GM21515 (cell line): ENCODE measurements at regions not wholly inside any gene's neighbourhood (a gene's known extent, or its start where the extent isn't known, plus 50 kb on each side); places are given as distances from the start of the nearest gene placed in this dataset.

ENCODE experiments used
- ATAC-seq: cut with Tn5 transposase; IDR thresholded peaks from one replicate; pipeline ENCODE4 v1.9.1; 2021; ENCODE audit not compliant: unreplicated experiment

DNA sequence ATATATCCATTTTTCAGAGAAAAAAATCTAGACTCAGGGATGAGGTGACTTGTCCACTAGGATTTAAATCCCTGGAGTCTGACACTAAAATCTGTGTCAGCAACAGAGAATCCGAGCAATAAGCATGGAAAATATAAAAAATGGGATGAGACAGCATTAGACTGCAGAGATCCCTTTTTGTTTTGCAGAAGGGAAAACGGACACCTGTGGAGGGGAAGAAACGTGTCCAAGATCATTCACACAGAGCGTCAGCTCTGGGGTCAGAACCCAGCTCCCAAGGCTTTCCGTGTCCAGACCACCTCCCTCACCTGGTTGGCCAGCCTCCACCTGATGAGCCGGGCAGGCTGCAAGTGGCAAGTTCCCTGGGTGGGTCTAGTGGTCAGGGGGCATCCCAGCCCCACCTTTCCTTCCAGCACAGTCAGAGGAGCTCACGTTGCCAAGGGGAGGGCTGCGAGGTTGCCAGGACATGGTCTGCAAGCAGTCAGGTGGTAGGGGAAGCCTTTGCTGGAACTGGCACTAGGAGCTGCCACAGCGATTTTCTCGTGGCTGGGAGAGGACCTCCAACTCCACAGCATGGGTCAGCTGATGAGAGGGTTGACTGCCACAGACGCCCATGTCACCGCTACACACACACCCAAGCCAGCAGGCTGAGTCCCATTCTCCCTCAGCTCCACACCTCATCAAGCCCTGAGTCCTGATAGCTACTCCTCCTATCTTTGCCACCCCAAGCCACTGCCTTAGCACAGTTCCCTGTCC is 65.9 kb upstream of the CPLX2 start:
- no peak for ATAC-seq

DNA sequence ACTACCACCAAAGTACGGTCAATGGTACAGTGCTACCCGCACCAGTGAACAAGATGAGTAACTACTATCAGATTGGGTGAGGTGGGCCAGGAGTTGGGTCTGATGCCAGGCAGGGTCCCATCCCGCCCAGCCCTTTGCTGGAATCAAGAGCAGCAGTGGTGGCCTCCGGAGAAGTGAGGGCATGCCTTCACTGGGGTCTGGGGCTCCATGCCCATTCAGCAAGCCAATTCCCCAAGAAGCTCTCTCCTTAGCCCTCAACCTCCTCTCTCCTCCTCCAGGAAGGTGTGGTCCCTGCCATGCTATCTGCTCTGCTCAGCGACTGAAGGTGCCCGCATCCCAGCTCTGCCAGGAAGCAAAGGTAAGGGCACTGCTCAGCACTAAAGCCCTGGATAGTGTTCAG is 62.7 kb upstream of the CPLX2 start:
- ATAC-seq = no peak

DNA sequence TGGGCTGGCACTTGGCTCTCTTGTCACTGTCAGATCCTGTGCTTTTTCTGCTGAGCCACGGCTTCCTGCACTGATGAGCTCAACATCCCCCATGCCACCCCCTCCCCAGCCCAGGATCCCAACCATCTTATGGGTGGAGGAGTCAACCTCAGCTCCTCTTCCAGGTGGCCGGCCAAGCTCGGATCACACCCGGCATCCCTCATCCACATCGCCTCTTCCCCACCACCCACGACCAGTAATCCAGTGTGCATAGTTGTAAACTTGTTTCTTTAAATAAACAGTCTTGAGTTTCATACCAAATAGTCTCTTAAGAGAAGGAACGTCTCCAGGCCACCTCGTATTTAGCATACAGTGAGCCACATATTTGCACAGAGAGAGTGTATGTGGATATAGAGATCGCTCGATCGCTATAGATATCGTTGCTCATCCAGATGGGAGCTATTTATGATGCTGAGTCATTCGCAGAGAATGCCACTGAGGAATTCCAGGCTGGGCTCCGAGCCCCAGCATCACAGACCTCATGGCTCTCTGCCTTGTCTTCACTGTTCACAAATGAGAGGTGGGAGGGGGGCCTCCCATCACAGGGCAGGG is 61.8 kb upstream of the CPLX2 start:
- no peak for ATAC-seq

DNA sequence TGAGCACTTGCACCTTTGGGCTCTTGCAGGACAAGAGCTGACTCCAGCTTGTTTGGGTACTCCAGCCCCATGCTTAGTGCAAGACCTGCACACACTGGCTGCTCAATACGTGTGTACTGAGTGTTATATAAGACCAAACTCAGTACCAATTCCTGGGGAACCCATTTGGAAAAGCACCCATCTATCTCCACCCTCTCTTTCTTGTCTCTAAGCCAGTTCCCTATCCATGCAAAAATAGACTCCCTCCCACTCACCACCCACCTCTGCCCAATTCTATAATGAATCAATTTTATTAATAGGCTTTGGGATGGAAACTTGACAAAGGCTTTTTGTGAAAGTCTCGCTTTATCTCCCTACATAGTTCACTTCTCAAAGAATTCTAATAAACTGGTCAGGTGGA is 60.9 kb upstream of the CPLX2 start:
- no peak for ATAC-seq

DNA sequence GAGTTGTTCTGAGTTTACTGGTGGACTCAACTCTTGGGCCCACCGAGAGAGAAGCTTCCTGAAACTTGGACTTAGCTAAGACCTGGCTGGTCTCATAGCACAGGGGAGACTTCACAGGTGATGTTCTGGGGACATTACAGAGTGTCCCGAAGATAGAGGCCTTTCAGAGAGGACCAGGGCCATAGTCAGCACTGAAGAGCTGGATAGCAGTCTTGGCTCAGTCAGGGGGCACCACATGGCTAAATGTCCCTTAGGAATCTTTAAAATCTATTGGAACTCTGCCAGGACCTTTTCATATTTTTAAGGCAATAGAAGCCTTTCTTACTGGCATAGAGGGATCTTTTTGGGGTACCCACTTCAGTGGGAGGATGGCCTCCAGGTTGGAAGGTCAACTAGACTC is 59.8 kb upstream of the CPLX2 start:
- ATAC-seq = no peak

- ATAC-seq = no peak
Measured at GRCh38 chr5:175813943-175814630, 57.3 kb upstream of the CPLX2 start.

- no peak for ATAC-seq
Measured at GRCh38 chr5:175814691-175815090, 56.7 kb upstream of the CPLX2 start.

DNA sequence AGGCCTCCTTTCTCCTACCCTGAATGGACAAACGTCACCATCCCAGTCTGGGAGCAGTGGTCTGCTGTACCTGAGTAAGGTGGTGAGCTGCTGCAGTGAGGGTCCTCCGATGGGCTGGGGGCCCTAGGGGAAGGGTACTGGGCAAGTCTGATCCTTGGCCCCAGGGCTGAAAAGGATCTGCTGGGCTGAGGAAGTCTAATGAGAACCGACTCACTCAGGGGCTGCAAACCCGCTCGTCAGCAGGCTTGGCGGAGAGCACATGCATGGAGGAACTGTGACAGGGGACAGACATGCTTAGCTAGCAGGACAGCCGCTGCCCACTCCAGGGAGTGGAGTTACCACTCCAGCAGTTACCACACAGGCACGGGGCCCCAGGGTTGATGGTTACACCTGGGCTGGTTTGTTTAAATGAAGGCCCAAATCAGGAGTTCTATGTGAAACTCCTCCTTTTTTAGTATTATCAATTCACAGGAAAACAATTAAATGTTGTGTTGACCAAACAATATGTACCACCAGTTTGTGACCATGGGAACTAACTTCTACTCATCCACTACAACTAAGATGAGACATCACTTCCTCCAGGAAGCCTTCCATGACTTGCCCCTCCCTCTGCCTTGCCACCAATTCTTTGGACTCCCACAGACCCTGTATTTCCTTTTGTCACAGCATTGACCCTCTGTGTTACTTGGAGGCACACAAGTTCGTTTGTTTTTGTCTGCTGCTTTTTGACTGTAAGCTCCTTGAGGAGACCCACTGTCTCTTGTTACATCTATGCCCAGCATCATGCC is 56.1 kb upstream of the CPLX2 start:
- no peak for ATAC-seq

GRCh38 chr5:175816348-175816747 is 55.0 kb upstream of the CPLX2 start:
- ATAC-seq = no peak

DNA sequence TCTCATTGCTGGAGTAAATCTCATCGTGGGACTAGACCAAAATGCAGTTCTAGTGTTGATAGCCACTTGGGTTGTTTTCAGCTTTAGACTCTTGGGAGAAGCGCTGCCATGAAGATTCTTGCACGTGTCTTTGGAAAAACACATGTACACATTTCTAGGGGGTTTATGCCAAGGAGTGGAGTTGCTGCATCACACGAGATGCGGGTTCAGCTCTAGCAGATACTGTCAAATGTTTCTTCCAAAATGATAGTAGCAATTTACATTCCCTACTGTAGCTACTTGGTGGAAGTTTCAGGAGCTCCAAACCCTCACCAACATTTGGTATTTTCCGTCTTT is 52.3 kb upstream of the CPLX2 start:
- ATAC-seq = no peak

GRCh38 chr5:175820230-175820629 is 51.1 kb upstream of the CPLX2 start:
- no peak for ATAC-seq
